GM10266 (cell line): ENCODE measurements at regions not wholly inside any gene's neighbourhood (a gene's known extent, or its start where the extent isn't known, plus 50 kb on each side); places are given as distances from the start of the nearest gene placed in this dataset.

Experiments used
- DNase-seq: peaks from one replicate; pipeline ENCODE4 v3.0.0; 2012; ENCODE audit errors: extremely low spot score
- CTCF ChIP-seq: IDR thresholded peaks from 2 replicates; pipeline ENCODE4 v1.5.1; 2012; ENCODE audit warnings: mild to moderate bottlenecking, low read depth; ENCODE audit not compliant: control insufficient read depth, insufficient read depth; ENCODE audit errors: missing control alignments

DNA sequence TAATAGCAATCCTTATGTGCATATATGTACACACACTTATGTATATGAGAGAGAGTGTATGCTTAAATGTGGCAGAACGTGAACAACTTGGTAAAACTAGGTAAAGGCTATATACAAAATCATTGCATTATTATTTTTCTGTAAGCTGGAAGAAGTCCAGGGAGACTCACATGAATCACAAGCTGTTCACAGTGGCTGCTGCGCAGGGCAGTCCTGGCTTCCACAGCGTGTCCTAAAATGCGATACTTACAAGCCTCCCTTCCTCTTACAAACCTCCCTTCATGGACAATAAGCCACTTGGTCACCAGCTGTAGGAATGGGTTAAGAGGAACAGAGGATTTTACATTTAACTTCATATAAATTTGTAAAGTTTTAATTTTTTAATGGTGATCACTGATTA, 114.9 kb upstream of the AGAP1 start:
- TF ChIP-seq CTCF: no peak
- DNase-seq: no peak

- no peak for DNase-seq
- no peak for TF ChIP-seq CTCF
These were observed 112.5 kb upstream of the AGAP1 start for GRCh38 chr2:235381261-235381912.

DNA sequence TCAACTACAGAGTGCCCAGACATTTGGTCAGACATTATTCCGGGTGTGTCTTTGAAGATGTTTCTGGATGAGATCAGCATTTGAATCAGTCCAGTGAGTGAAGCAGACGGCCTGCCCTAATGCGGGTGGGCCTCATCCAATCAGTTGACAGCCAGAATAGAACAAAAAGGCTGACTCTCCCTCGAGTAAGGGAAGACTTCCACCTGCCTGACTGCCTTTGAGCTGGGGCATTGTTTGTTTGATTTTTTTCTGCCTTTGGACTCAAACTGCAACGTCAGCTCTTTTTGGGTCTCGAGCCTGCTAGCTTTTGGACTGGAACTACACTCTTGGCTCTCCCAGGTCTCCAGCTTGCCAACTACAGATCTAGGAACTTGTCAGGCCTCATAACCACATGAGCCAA, 111.7 kb upstream of the AGAP1 start:
- no peak for DNase-seq
- TF ChIP-seq CTCF: no peak

DNA sequence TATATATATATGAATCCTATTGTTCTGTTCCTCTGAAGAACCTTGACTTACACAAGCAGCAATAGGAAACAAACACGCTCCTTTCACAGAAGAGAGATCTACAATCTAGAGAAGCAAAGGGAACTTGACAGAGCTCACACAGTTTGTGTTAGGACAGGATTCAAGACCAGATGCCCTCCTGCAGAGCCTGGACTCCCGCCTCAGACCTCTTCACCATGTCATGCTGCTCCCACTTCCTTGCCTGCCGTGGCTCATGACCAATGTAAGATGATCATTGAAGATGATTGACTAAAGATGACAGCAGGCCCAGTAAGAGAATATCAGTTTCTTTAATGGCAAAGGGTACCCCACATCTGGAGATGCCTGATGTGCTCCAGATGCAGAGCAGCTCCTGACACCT, 111.2 kb upstream of the AGAP1 start:
- TF ChIP-seq CTCF: no peak
- DNase-seq: no peak

GRCh38 chr2:235383272-235383843, 110.5 kb upstream of the AGAP1 start:
- DNase-seq: no peak
- TF ChIP-seq CTCF: no peak

- no peak for DNase-seq
- no peak for TF ChIP-seq CTCF
These were observed 109.2 kb upstream of the AGAP1 start for GRCh38 chr2:235384624-235385023.

- no peak for DNase-seq
- TF ChIP-seq CTCF: no peak
These were observed 104.2 kb upstream of the AGAP1 start for GRCh38 chr2:235389626-235390025.
